HepG2 (cell line): ENCODE measurements at regions not wholly inside any gene's neighbourhood (a gene's known extent, or its start where the extent isn't known, plus 50 kb on each side); places are given as distances from the start of the nearest gene placed in this dataset.

Source experiments
- ATAC-seq: fragments of 200-7000 bp; cut with Tn5 transposase; 3 replicates; pipeline ENCODE4 v1.9.1; 2020; ENCODE audit warnings: mild to moderate bottlenecking, moderate library complexity
- BruUV-seq: library from RNA; stranded (reverse); fragments of 400-500 nt; replicated peaks from 2 replicates; lab custom pipeline; 2021; lab: Mats Ljungman, UMichigan
- CTCF ChIA-PET: fragments of 300-600 bp; formaldehyde crosslinking; extraction: SDS; loops from one replicate; lab custom pipeline; 2021; ENCODE audit warnings: low total read pairs, inconsistent platforms, low intra/inter-chr PET ratio; lab: Yijun Ruan, JAX
- POLR2A ChIA-PET: fragments of 350-600 bp; sonication (Branson Sonifier 250); formaldehyde crosslinking; loops from one replicate; lab custom pipeline; 2020; ENCODE audit warnings: antibody characterized with exemption, inconsistent platforms; lab: Yijun Ruan, JAX
- DNase-seq: peaks from one replicate; pipeline ENCODE4 v3.0.0-alpha.2; 2015; ENCODE audit warnings: low spot score
- FAIRE-seq: peaks from 3 replicates; lab custom pipeline; 2011; peaks lifted over from hg19 to GRCh38; lab: Jason Lieb, UNC
- H2AFZ ChIP-seq: one replicate; pipeline ENCODE4 v1.6.1; 2011; ENCODE audit warnings: low read length, inconsistent platforms
- H3K27ac ChIP-seq: fragments of 300-600 bp; 3 replicates; pipeline ENCODE4 v1.8.0; 2011; ENCODE audit warnings: mixed run types, mild to moderate bottlenecking, mixed read lengths, low read length, inconsistent platforms; ENCODE audit not compliant: insufficient read depth; ENCODE audit errors: extremely low read length
- H3K27me3 ChIP-seq, 2 experiments: fragments of 200-600 bp in 1 of 2; 2 replicates in 1 of 2; 3 replicates in 1 of 2; pipeline versions ENCODE4 v1.6.0 to v1.8.0; 2011; ENCODE audit warnings: low read length in 2 of 2, mild to moderate bottlenecking in 2 of 2, moderate library complexity in 2 of 2, inconsistent platforms in 1 of 2; ENCODE audit not compliant: insufficient read depth in 2 of 2, control insufficient read depth in 1 of 2
- H3K36me3 ChIP-seq, 2 experiments: fragments of 200-600 bp in 1 of 2; replicated peaks in 1 of 2; 2 replicates in 1 of 2; 3 replicates in 1 of 2; pipeline versions ENCODE4 v1.5.1 to v1.8.0; 2011; ENCODE audit warnings: low read length in 2 of 2, inconsistent platforms in 1 of 2; ENCODE audit not compliant: insufficient read depth in 2 of 2, control insufficient read depth in 1 of 2
- H3K4me1 ChIP-seq: 2 replicates; pipeline ENCODE4 v1.5.1; 2012; ENCODE audit warnings: low read length, inconsistent platforms; ENCODE audit not compliant: insufficient read depth
- H3K4me2 ChIP-seq: 2 replicates; pipeline ENCODE4 v1.6.0; 2011; ENCODE audit warnings: low read depth, low read length, inconsistent platforms
- H3K4me3 ChIP-seq, 3 experiments: fragments of 200-600 bp in 1 of 3; sonication (generic), shearing (Covaris generic) in 1 of 3; replicated peaks in 1 of 3; 2 replicates each; pipeline ENCODE4 v1.5.1; 2011 to 2016; ENCODE audit warnings: low read length in 3 of 3, inconsistent platforms in 2 of 3, low read depth in 2 of 3, mild to moderate bottlenecking in 2 of 3, control low read depth in 1 of 3, mixed read lengths in 1 of 3; ENCODE audit not compliant: insufficient read depth in 1 of 3
- H3K79me2 ChIP-seq: one replicate; pipeline ENCODE4 v1.6.1; 2011; ENCODE audit warnings: low read length, inconsistent platforms; ENCODE audit not compliant: insufficient read depth
- H3K9ac ChIP-seq: 2 replicates; pipeline ENCODE4 v1.6.0; 2011; ENCODE audit warnings: mild to moderate bottlenecking, low read depth, low read length, inconsistent platforms; ENCODE audit not compliant: insufficient read depth
- H3K9me3 ChIP-seq: 2 replicates; pipeline ENCODE4 v1.5.1; 2012; ENCODE audit warnings: mild to moderate bottlenecking, low read length
- H4K20me1 ChIP-seq: 2 replicates; pipeline ENCODE4 v1.6.0; 2011; ENCODE audit warnings: inconsistent platforms, mild to moderate bottlenecking, low read length, moderate library complexity; ENCODE audit not compliant: insufficient read depth
- CBX5 ChIP-seq: sonication (generic); formaldehyde crosslinking; IDR thresholded peaks from 2 replicates; pipeline ENCODE4 v1.4.0; 2020; ENCODE audit warnings: missing genetic modification reagents, borderline replicate concordance
- CENPT ChIP-seq: sonication (generic); formaldehyde crosslinking; IDR thresholded peaks from 2 replicates; pipeline ENCODE4 v1.8.0; 2022; ENCODE audit warnings: low read depth, mild to moderate bottlenecking, moderate library complexity, missing genetic modification reagents
- HOXA3 ChIP-seq: sonication (generic); formaldehyde crosslinking; IDR thresholded peaks from 2 replicates; pipeline ENCODE4 v1.5.0; 2020; ENCODE audit warnings: missing genetic modification reagents
- HOXA9 ChIP-seq: sonication (generic); formaldehyde crosslinking; IDR thresholded peaks from 2 replicates; pipeline ENCODE4 v1.8.1; 2022; ENCODE audit warnings: missing genetic modification reagents, mild to moderate bottlenecking, moderate library complexity, borderline replicate concordance
- PHF8 ChIP-seq: sonication (generic); formaldehyde crosslinking; IDR thresholded peaks from 2 replicates; pipeline ENCODE4 v1.5.0; 2020; ENCODE audit warnings: missing genetic modification reagents
- SAP130 ChIP-seq: IDR thresholded peaks from 2 replicates; pipeline ENCODE4 v1.6.1; 2016; ENCODE audit warnings: low read depth
- TCF7L2 ChIP-seq: IDR thresholded peaks from 2 replicates; pipeline ENCODE4 v1.6.1; 2011; ENCODE audit warnings: mild to moderate bottlenecking, low read depth, low read length, moderate library complexity
- U2AF2 ChIP-seq: fragments of 200-400 bp; formaldehyde crosslinking; IDR thresholded peaks from 2 replicates; pipeline ENCODE4 v1.6.1; 2017; ENCODE audit warnings: low read depth, mild to moderate bottlenecking, low read length
- ZBTB7A ChIP-seq: sonication (generic); formaldehyde crosslinking; IDR thresholded peaks from 2 replicates; pipeline ENCODE4 v1.8.0; 2022; ENCODE audit warnings: mild to moderate bottlenecking, missing genetic modification reagents
- ZFY ChIP-seq: sonication (generic); formaldehyde crosslinking; IDR thresholded peaks from 2 replicates; pipeline ENCODE4 v1.4.0; 2020; ENCODE audit warnings: missing genetic modification reagents
- ZNF225 ChIP-seq: sonication (generic); formaldehyde crosslinking; IDR thresholded peaks from 2 replicates; pipeline ENCODE4 v1.4.0; 2020; ENCODE audit warnings: mild to moderate bottlenecking, missing genetic modification reagents
- ZNF335 ChIP-seq: sonication (generic); formaldehyde crosslinking; IDR thresholded peaks from 2 replicates; pipeline ENCODE4 v1.4.0; 2020; ENCODE audit warnings: missing genetic modification reagents
- ZNF451 ChIP-seq: sonication (generic); formaldehyde crosslinking; IDR thresholded peaks from 2 replicates; pipeline ENCODE4 v1.5.0; 2020; ENCODE audit warnings: mild to moderate bottlenecking, missing genetic modification reagents
- ZNF501 ChIP-seq: sonication (generic); formaldehyde crosslinking; IDR thresholded peaks from 2 replicates; pipeline ENCODE4 v1.5.1; 2020; ENCODE audit warnings: mild to moderate bottlenecking, moderate library complexity, missing genetic modification reagents
- ZNF629 ChIP-seq: sonication (generic); formaldehyde crosslinking; conservative IDR thresholded peaks from 2 replicates; pipeline ENCODE4 v1.5.0; 2020; ENCODE audit warnings: missing genetic modification reagents
- ZNF652 ChIP-seq: IDR thresholded peaks from 2 replicates; pipeline ENCODE4 v1.6.1; 2016; ENCODE audit warnings: low read depth, borderline replicate concordance
- ZNF678 ChIP-seq: sonication (generic); formaldehyde crosslinking; IDR thresholded peaks from 2 replicates; pipeline ENCODE4 v1.4.0; 2020; ENCODE audit warnings: mild to moderate bottlenecking, missing genetic modification reagents
- WGBS: methylation state at CpG from one replicate; pipeline ENCODE4 v1.1.6; 2017; ENCODE audit warnings: low lambda C conversion rate; 5-methylcytosine and 5-hydroxymethylcytosine counted together
- in situ Hi-C: cut with HindIII; loops from 2 replicates; pipeline ENCODE4 v1.10.0; 2017; ENCODE audit warnings: low pct_unique_long_range_greater_than_20kb; ENCODE audit not compliant: extremely low pct_ligation_motif_present
- intact Hi-C: fragments of 100-400 bp; cut with micrococcal nuclease; formaldehyde crosslinking; loops from one replicate; pipeline ENCODE4 v1.10.0; 2022; ENCODE audit not compliant: unreplicated experiment
- TF ChIP-seq, protein P1 (sequence below): sonication (generic); formaldehyde crosslinking; IDR thresholded peaks from 2 replicates; pipeline ENCODE4 v1.4.0; 2020; ENCODE audit warnings: missing genetic modification reagents, borderline replicate concordance
- TF ChIP-seq, protein P2 (sequence below): sonication (generic); formaldehyde crosslinking; IDR thresholded peaks from 2 replicates; pipeline ENCODE4 v1.4.0; 2020; ENCODE audit warnings: mild to moderate bottlenecking, missing genetic modification reagents, borderline replicate concordance

DNA sequence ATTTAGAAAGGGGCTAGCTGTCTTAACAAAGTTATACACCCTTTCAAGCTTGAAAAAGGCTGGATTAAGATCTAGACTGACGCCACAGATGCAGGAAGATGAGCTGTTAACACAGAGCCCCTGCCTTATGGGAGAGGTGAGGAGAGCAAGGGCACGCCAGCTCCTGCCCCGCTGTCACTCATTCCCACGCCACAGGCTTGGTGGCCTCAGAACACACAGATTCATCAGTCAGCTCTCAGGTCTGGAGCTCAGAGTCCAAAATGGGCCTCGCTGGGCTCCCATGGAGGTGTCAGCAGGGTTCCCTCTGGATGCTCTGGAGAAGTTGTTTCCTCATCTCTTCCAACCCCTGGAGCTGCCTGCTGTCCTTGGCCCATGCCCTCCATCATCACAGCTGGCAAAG is 554.2 kb downstream of the TCERG1L start:
- ChIA-PET POLR2A (no interaction called here), CTCF (no interaction called here)
- Histone ChIP-seq H3K36me3 (no peaks in the 10 kb centered on the region), H3K4me1 (no peaks in the 10 kb centered on the region), H4K20me1 (no peaks in the 10 kb centered on the region), H3K27ac (no peak overlapping the region), H3K9ac (no peak overlapping the region), H3K4me3 (no peak overlapping the region), H3K27me3 (no peaks in the 10 kb centered on the region; a peak in 1 of 5 replicates), H2AFZ (no peak overlapping the region), H3K79me2 (no peaks in the 10 kb centered on the region), H3K9me3 (no peaks in the 10 kb centered on the region), H3K4me2 (no peak overlapping the region)
- TF ChIP-seq ZNF225, result no peak
- no peak for TF ChIP-seq ZNF451 (CRISPR knock-in tag)
- TF ChIP-seq ZNF652 (CRISPR knock-in tag), result no peak
- TF ChIP-seq ZNF335 (CRISPR knock-in tag), result no peak
- TF ChIP-seq HOXA9 (CRISPR knock-in tag), result no peak
- TF ChIP-seq PHF8 (CRISPR knock-in tag), result no peak
- TF ChIP-seq ZNF501 (CRISPR knock-in tag), result no peak
- no peak for TF ChIP-seq CBX5 (CRISPR knock-in tag)
- no peak for TF ChIP-seq CENPT (CRISPR knock-in tag)
- no peak for TF ChIP-seq ZBTB7A (CRISPR knock-in tag)
- TF ChIP-seq, protein P1, sequence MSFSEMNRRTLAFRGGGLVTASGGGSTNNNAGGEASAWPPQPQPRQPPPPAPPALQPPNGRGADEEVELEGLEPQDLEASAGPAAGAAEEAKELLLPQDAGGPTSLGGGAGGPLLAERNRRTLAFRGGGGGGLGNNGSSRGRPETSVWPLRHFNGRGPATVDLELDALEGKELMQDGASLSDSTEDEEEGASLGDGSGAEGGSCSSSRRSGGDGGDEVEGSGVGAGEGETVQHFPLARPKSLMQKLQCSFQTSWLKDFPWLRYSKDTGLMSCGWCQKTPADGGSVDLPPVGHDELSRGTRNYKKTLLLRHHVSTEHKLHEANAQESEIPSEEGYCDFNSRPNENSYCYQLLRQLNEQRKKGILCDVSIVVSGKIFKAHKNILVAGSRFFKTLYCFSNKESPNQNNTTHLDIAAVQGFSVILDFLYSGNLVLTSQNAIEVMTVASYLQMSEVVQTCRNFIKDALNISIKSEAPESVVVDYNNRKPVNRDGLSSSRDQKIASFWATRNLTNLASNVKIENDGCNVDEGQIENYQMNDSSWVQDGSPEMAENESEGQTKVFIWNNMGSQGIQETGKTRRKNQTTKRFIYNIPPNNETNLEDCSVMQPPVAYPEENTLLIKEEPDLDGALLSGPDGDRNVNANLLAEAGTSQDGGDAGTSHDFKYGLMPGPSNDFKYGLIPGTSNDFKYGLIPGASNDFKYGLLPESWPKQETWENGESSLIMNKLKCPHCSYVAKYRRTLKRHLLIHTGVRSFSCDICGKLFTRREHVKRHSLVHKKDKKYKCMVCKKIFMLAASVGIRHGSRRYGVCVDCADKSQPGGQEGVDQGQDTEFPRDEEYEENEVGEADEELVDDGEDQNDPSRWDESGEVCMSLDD, result no peak
- TF ChIP-seq ZNF629 (CRISPR knock-in tag), result no peak
- TF ChIP-seq U2AF2, result no peak
- TF ChIP-seq ZFY (CRISPR knock-in tag), result no peak
- TF ChIP-seq TCF7L2, result no peak
- no peak for TF ChIP-seq ZNF678 (CRISPR knock-in tag)
- TF ChIP-seq, protein P2, sequence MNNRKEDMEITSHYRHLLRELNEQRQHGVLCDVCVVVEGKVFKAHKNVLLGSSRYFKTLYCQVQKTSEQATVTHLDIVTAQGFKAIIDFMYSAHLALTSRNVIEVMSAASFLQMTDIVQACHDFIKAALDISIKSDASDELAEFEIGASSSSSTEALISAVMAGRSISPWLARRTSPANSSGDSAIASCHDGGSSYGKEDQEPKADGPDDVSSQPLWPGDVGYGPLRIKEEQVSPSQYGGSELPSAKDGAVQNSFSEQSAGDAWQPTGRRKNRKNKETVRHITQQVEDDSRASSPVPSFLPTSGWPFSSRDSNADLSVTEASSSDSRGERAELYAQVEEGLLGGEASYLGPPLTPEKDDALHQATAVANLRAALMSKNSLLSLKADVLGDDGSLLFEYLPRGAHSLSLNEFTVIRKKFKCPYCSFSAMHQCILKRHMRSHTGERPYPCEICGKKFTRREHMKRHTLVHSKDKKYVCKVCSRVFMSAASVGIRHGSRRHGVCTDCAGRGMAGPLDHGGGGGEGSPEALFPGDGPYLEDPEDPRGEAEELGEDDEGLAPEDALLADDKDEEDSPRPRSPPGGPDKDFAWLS, result no peak
- no peak for TF ChIP-seq HOXA3
- no peak for TF ChIP-seq SAP130
- in situ Hi-C loops (no loop called here), intact Hi-C loops (no loop called here)
- BruUV-seq, result no TSS peak
- ATAC-seq (no peak), DNase-seq (no peak), FAIRE-seq (no peak)
- WGBS, result 2% methylated on average over 5 of the region's 5 CpGs
